CD4-positive, alpha-beta T cell treated with Interleukin-6 for 4 hours (primary cell): ENCODE measurements at regions not wholly inside any gene's neighbourhood (a gene's known extent, or its start where the extent isn't known, plus 50 kb on each side); places are given as distances from the start of the nearest gene placed in this dataset.
"Not testable (repeated sequence)": the region's sequence is repeated elsewhere in the genome, so short reads cannot be mapped to it uniquely, and the experiment has no call there.

Experiments
- DNase-seq: peaks from one replicate; pipeline ENCODE4 v3.0.0-alpha.2; 2020; ENCODE audit warnings: mixed read lengths

GRCh38 chr2:185526161-185526560, 212.4 kb upstream of the FSIP2 start:
- DNase-seq, result no peak

- DNase-seq, result no peak
These were observed 206.9 kb upstream of the FSIP2 start for GRCh38 chr2:185531721-185532120.

GRCh38 chr2:185537689-185538088, 200.9 kb upstream of the FSIP2 start:
- DNase-seq, result no peak

- no peak for DNase-seq
These were observed 171.4 kb upstream of the FSIP2 start for GRCh38 chr2:185567196-185567595.

GRCh38 chr2:185567940-185568339, 170.7 kb upstream of the FSIP2 start:
- DNase-seq, result no peak

- no peak for DNase-seq
These were observed 160.3 kb upstream of the FSIP2 start for GRCh38 chr2:185578322-185578721.

- DNase-seq, result no peak
These were observed 155.4 kb upstream of the FSIP2 start for GRCh38 chr2:185583058-185583816.

GRCh38 chr2:185585165-185585564, 153.4 kb upstream of the FSIP2 start:
- not testable (repeated sequence) for DNase-seq

GRCh38 chr2:185591276-185591675, 147.3 kb upstream of the FSIP2 start:
- not testable (repeated sequence) for DNase-seq

GRCh38 chr2:185607945-185608344, 130.7 kb upstream of the FSIP2 start:
- DNase-seq, result no peak

- DNase-seq, result no peak
These were observed 129.8 kb upstream of the FSIP2 start for GRCh38 chr2:185608799-185609198.

- DNase-seq, result no peak
These were observed 128.3 kb upstream of the FSIP2 start for GRCh38 chr2:185610301-185610700.

- no peak for DNase-seq
These were observed 120.0 kb upstream of the FSIP2 start for GRCh38 chr2:185618625-185619024.

GRCh38 chr2:185625604-185626003, 113.0 kb upstream of the FSIP2 start:
- no peak for DNase-seq

- no peak for DNase-seq
These were observed 109.6 kb upstream of the FSIP2 start for GRCh38 chr2:185628985-185629384.

GRCh38 chr2:185633621-185634020, 105.0 kb upstream of the FSIP2 start:
- DNase-seq, result no peak

- no peak for DNase-seq
These were observed 99.8 kb upstream of the FSIP2 start for GRCh38 chr2:185638771-185639170.

- DNase-seq, result no peak
These were observed 98.0 kb upstream of the FSIP2 start for GRCh38 chr2:185640588-185640987.

- no peak for DNase-seq
These were observed 95.2 kb upstream of the FSIP2 start for GRCh38 chr2:185643434-185643833.

- no peak for DNase-seq
These were observed 93.8 kb upstream of the FSIP2 start for GRCh38 chr2:185644828-185645227.

GRCh38 chr2:185645529-185645928, 93.1 kb upstream of the FSIP2 start:
- no peak for DNase-seq

GRCh38 chr2:185658750-185659149, 79.9 kb upstream of the FSIP2 start:
- no peak for DNase-seq

GRCh38 chr2:185663811-185664210, 74.8 kb upstream of the FSIP2 start:
- DNase-seq, result no peak

- no peak for DNase-seq
These were observed 74.2 kb upstream of the FSIP2 start for GRCh38 chr2:185664384-185664783.

GRCh38 chr2:185665251-185665814, 73.3 kb upstream of the FSIP2 start:
- no peak for DNase-seq
